HT1080 (cell line): ENCODE measurements at regions not wholly inside any gene's neighbourhood (a gene's known extent, or its start where the extent isn't known, plus 50 kb on each side); places are given as distances from the start of the nearest gene placed in this dataset.
"Not testable (repeated sequence)": the region's sequence is repeated elsewhere in the genome, so short reads cannot be mapped to it uniquely, and the experiment has no call there.

Experiments used
- DNase-seq: peaks from one replicate; pipeline ENCODE4 v3.0.0-alpha.2; 2015; ENCODE audit warnings: low read depth

DNA sequence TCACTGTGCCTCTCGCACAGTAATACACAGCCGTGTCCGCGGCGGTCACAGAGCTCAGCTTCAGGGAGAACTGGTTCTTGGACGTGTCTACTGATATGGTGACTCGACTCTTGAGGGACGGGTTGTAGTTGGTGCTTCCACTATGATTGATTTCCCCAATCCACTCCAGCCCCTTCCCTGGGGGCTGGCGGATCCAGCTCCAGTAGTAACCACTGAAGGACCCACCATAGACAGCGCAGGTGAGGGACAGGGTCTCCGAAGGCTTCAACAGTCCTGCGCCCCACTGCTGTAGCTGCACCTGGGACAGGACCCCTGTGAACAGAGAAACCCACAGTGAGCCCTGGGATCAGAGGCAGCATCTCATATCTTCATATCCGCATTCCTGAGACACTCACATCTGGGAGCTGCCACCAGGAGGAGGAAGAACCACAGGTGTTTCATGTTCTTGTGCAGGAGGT, 847.3 kb downstream of the TMEM121 start:
- not testable (repeated sequence) for DNase-seq

DNA sequence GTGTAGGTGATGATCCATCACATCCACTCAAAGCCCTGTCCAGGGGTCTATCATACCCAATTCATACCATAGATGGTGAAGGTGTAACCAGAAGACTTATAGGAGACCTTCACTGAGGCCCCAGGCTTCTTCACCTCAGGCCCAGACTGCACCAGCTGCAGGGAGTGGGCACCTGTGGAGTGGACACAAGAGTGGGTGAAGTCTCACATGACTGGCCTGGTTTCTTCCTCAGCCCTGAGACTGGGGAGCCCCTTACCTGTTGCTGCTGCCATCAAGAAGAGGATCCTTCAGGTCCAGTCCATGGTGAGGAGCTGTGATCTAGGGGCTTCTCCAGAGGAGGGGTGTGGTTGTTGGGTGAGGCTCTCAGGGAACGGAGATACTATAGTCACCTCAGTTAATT, 851.0 kb downstream of the TMEM121 start:
- DNase-seq: no peak

DNA sequence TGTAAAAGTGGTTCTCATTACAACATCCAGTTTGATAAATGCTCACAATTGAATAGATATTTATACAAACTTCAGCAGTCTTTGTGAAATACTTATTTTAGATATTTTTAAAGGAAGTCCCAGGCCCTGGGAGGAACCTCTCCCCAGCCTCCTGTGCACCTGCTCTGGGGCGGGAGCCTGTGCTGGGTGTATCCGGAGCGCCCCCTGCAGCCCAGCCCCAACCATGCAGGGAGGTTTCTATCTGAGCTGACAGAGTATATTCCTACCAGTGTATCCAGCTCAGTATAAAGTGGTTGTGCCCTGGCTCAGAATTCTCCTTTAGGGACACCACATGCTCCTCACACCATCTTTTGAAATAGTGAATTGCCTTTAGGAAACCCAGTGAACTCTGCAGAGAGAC, 851.8 kb downstream of the TMEM121 start:
- peak; percentile 9 for DNase-seq

DNA sequence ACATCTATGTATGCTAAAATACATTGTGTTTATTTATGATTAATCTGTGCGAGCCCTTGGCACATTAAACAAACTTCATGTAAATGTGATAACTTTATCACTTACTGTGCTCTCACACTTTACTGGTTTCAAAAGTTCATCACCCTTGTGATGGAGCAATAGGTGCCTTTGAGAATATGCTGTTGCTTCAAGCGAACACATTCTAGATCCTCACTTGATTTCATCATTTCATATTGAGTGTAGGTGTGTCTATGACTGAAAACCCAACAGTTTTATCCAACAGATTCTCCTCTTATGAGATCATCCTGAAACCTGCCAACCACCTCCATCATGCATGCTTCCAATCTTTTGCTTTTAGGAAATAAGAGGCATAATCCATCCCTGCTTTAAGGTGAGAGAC, 854.4 kb downstream of the TMEM121 start:
- no peak for DNase-seq

DNA sequence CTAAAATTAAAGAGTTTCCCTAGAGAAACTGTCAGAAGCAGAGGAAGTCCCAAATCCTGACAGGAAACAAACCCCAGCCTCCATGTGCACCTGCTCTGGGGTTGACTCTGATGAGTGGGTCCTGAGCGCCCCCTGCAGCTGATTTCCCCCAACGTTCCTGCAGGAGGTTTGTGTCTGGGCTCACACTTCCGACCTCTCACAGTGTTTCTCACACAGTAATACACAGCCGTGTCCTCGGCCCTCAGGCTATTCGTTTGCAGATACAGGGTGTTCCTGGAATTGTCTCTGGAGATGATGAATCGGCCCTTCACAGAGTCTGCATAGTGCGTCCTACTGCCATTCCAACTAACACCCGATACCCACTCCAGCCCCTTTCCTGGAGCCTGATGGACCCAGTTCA, 862.8 kb downstream of the TMEM121 start:
- not testable (repeated sequence) for DNase-seq

DNA sequence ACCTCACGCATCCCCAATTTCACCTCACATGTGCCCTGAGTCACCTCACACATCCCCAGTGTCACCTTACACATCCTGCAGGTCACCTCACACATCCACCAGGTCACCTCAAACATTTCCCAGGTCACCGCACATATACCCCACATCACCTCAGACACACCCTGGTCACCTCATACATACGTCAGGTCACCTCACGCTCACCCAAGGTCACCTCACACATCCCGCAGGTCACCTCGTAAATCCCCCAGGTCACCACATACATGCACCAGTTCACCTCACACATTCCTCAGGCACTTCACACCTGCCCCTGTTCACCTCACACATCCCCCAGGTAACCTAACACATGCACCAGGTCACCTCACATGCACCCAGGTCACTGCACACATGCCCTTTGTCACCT, 864.0 kb downstream of the TMEM121 start:
- DNase-seq: no peak

DNA sequence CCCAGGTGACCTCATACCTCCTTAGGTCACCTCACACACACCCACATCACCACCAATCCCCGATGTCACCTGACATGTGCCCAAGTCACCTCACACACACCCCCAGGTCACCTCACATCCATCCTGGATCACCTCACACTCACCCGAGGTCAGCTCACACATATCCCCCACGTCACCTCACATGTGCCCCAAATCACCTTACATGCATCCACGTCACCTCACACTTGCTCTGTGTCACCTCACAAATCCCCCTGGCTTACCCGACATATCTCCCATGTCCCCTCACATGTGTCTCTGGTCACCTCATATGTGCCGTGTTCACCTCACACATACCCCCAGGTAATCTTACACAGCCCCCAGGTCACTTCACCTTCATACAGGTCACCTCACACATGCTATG, 864.6 kb downstream of the TMEM121 start:
- no peak for DNase-seq

DNA sequence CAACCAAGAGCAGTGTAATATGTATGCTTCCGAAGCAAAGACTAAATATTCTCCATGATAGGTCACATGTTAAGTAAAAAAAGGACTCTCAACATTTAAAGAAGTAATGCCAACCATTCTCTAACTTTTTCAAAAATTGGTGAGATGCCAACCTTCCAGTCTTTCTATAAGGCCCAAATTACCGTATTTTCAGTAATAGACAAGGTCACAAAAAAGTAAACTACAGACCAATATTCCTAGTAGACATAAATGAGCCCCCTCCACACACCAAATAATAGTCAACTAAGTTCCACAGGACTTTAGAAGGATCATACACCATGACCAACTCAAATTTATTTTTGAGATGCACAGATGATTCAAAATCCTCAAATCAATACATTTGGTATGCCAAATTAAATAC, 867.4 kb downstream of the TMEM121 start:
- DNase-seq: no peak

DNA sequence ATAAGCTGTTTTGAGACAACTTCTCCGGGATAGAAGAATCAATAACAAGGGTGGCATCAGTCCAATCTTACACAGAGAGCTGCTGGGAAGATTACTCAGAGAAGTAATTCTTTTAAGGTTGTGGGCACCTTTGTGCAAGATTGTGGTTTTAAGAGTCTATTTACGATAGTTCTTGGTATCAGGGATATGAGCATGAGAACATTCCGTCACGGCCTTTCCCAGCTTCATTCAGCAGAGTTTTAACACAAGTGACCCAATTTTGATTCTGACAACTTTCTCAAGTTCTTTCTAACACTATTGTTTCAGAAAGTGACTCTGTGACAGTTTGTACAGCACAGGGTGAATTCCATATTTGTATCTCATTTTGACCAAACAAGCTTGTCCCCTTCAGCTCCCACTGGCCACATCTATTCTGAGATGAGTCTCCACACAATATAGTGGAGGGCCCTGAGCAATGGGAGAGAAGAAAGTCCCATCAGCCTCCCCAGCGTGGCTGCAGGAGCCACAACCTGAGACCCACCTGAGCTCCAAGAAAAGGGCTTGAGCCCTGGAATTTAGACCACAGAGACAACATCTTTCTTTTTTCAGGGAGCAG, 869.2 kb downstream of the TMEM121 start:
- no peak for DNase-seq

DNA sequence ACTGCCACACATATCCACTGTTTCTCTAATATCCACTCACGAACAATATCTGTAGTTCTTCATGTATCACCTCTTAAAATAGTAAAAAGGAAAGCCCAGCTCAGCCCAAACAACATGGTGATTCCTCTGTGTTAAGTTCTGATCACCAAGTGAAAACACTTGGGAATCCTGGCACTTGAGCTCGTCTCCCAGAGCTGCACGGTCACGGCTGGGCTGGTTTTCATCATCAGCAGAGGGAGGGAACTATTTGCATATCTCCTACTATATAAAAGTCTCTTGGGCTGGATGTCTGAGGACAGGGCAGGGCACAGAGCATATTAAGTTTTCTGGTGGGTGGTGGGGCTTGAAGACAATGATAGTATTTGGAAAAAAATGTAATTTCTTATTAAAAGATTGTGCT, 870.6 kb downstream of the TMEM121 start:
- no peak for DNase-seq

DNA sequence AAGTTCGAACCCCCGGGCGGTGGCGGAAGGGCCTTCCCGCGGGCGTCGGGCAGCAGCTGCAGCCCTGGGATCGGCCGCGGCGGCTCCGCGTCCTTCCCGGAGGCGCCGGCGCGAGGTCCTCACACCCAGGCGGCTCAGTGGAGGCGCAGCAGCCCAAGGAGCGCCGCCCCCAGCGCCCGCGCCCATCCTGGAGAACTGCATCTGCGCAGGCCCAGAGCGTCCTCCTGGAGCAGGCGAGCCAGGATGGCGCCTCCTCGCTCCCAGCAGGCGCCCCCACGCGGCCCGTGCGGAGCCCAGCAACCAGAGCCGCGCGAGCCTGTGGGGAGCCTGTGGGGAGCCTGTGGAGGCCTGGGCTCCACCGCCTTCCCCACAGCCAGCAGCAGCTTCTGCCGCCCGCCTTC, 872.5 kb downstream of the TMEM121 start:
- DNase-seq: peak; percentile 83

DNA sequence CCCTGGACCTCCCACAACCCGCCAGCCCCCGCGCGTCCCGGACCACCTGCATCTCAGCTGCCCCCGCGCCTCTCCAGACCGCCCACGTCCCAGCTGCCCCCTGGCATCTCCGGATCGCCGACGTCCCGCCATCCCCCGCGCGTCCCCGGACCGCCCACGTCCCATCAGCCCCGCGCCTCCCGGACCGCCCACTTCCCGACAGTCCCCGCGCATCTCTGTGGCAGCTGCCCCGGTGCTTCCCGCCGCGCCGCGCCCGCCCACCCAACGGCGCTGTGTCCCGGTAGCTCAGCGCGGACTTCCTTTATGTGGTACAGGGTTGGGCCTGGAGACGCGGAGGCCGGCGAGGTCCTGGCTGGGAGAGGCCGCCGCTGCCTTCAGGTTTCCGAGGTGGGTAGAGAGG, 874.9 kb downstream of the TMEM121 start:
- peak; percentile 70 for DNase-seq

DNA sequence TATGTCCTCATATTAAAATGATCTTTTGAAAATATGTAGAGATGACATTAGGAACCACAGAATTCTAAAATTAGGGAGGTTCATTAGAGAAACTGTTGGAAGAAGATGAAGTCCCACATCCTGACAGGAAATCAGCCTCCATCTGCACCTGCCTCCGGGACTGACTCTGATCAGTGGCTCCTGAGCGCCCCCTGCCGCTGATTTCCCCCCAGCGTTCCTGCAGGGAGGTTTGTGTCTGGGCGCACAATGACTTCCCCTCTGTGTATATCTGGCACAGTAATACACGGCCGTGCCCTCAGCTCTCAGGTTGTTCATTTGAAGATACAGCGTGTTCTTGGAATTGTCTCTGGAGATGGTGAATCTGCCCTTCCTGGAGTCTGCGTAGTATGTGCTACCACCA, 883.8 kb downstream of the TMEM121 start:
- not testable (repeated sequence) for DNase-seq

DNA sequence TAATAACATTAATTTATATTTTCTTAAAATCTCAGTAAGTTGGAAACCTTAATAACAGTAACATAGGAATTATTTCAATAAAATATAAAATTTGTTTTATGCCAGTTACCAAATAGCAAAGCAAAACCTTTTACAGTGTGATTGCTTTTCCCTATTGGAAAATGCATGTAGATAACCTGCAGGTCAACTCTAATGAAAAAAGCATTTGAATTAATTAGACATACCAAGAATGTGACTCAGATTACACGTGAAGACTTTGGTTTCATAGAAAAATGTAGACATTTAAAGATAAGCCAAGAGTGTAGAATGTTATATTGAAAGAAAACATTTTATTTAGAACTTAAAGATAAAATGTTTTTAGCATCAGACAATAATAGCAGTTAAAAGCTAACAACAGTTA, 888.1 kb downstream of the TMEM121 start:
- no peak for DNase-seq

DNA sequence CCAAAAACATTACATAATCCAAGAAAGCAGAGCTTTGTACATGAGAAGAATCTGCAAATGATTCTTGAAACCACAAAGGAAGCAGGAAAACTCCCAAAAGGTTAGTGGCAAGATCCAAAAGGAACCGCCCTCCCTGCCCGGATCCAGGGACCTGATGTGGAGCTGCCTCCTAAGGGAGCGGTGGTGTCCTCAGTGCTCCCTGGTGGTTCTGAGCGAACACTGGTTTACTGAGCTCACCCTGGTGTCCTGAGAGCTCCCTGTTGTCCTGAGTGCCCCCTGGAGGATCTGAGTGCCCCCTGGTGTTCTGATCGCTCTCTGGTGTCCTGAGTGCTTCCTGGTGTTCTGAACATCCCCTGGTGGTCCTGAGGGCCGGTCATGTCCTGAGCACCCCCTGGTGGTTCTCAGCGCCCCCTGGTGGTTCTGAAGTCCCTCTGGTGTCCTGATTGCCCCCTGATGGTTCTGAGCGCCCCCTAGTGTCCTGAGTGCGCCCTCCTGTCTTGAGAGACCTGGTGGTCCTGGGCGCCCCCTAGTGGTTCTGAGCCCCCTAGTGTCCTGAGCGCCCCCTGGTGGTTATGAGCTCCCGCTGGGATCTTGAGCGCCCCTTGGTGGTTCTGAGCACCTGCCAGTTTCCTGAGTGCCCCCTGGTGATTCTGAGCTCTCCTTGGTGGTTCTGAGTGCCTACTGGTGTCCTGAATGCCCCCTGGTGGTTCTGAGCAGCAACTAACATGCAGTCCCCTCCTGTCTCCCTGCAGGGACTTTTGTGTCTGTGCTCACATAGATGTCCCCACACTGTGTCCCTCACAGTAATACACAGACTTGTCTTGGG, 891.1 kb downstream of the TMEM121 start:
- peak; percentile 65 for DNase-seq

DNA sequence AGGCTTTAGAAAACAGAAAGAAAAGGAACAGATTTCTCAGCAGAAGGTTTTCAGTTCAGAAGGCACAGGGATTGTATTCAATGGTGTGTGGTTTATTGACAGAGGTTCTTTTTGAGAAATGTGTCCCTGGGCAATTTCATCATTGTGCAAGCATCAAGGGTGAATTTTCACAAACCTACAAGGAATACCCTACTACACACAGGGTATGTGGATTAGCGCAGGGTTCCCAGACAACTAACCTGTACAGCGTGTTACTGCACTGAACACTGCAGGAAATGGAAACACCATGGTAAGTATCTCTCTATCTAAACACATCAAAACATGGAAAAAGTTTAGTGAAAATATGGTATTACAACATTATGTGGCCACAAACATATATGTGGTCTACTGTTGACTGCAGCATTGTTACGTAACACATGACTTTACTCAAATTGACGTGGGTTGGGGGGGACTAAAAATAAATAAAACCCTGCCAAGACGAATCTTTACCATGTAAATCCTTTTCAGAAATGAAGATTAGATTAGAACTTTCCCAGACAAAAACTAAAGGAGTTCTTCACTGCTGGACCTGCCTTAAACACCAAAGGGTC, 893.1 kb downstream of the TMEM121 start:
- no peak for DNase-seq

DNA sequence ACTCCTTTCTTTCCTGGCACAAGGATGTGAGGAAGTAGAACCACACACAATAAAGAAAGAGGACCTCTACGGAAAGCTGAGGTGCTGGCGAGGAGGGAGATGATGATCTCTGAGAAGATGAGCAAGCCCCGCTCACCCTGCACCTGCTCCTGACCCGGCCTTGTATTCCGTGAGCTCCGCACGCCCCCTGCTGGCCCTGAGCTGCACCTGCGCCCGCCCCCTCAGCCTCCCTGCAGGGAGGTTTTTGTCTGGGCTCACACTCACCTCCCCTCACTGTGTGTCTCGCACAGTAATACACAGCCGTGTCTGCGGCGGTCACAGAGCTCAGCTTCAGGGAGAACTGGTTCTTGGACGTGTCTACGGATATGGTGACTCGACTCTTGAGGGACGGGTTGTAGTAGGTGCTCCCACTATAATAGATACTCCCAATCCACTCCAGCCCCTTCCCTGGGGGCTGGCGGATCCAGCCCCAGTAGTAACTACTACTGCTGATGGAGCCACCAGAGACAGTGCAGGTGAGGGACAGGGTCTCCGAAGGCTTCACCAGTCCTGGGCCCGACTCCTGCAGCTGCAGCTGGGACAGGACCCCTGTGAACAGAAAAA, 895.1 kb downstream of the TMEM121 start:
- not testable (repeated sequence) for DNase-seq

DNA sequence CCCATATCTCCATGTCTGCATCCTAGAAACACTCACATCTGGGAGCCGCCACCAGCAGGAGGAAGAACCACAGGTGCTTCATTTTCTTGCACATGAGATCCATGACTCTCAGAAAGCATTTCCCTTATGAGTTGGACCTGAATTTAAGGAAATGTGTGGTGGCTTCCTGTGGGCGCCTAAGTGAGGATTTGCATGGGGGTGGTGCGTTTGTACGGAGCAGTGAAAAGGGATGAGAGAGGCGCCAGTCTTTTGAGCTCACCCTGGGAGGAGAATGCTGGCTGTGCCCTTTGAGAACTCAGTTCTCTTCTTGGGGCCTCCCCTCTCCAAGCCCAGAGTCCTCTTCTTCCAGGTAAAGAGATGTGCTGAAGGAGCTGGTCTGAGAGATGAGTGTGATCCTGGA, 895.7 kb downstream of the TMEM121 start:
- DNase-seq: no peak

DNA sequence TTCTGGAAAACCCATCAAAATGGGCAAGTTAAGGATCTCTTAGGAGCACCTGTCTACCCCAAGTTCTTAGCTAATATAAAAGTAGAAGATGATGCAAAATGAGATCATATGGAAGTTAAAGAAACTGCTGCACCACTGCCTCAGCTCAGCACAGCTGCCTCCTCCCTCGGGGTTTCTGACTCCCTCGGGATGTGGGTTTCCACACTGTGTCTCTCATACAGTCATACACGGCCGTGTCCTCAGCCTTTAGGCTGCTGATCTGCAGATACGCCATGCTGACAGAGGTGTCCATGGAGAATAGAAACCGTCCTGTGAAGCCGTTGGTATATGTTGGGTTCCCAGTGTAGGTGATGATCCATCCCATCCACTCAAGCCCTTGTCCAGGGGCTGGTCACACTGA, 898.8 kb downstream of the TMEM121 start:
- DNase-seq: not testable (repeated sequence)

DNA sequence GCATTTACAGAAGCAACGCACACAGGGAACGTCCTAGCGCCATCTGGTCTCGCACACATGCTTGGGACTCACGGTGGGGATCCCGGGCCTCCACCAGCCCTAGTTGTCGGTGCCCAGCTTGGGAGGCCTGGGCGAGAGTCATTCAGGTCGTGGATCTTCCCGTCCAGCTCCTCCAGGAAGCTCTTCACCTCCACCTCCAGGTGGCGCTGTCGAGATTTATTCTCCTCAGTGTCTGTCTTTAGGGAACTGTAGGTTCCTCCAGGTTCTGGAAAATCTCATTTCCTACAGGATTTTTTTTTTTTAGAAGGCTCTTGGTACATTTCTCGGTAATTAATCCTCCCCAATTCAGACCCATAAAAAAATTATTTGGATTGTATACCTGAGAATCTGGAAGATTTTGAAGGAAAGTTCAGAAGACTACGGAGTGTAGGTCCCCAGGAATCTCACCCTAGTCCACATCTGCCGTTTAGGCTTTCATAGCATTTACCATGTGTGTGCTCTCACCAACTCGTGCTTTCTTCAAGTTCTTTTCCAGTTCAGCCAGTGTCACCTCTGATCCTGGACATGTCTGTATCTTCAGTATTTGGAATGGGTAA, 910.0 kb downstream of the TMEM121 start:
- peak; percentile 25 for DNase-seq

DNA sequence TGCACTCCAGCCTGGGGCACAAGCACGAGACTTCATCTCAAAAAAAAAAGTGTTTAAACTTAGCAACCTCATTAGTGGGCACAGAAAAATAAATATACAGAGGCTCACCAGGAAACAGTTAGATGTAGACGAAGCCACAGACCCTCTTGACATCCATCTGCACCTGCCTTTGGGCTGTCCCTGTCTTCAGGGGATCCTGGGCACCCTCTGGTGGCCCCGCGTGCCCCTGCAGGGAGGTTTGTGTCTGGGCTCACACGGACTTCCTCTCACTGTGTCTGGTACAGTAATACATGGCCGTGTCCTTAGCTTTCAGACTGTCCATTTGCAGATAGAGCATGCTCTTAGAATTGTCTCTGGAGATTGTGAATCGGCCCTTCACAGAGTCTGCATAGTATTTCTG, 916.5 kb downstream of the TMEM121 start:
- DNase-seq: no peak

DNA sequence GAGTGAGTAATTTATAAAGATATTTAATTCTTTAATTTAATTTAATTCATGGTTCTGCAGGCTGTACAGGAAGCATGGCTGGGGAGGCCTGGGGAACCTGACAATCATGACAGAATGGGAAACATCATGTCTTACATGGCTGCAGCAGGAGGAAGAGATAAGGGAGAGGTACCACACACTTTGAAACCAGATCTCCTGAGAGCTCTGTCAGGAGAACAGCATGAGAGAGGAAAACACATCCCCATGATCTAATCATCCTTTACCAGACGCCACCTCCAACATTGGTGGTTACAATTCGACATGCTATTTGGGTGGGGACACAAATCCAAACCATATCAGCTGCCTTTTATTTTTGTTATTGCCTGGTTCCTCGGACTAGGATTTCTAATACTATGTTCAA, 928.6 kb downstream of the TMEM121 start:
- no peak for DNase-seq
